Esophagus squamous epithelium (tissue), 5 donors: ENCODE measurements at regions not wholly inside any gene's neighbourhood (a gene's known extent, or its start where the extent isn't known, plus 50 kb on each side); places are given as distances from the start of the nearest gene placed in this dataset.

Source experiments
- DNase-seq: peaks from one replicate; lab custom pipeline; 2025; lab: John Stamatoyannopoulos, UW
- H3K27ac ChIP-seq, 4 donors: fragments of 200-600 bp; sonication (generic); one replicate each; pipeline ENCODE4 v1.5.1; 2016 to 2019; ENCODE audit warnings: mild to moderate bottlenecking in 1 of 4
- H3K27me3 ChIP-seq, 4 donors: fragments of 200-600 bp; sonication (generic); 1 replicate in 3 of 4; 2 replicates in 1 of 4; pipeline versions ENCODE4 v1.5.1 to v1.6.0; 2017 to 2021; ENCODE audit warnings: antibody characterized with exemption in 1 of 4
- H3K36me3 ChIP-seq, 3 donors: fragments of 200-600 bp; sonication (generic); one replicate each; pipeline ENCODE4 v1.5.1; 2016 to 2019
- H3K4me1 ChIP-seq, 3 donors: fragments of 200-600 bp; sonication (generic); one replicate each; pipeline ENCODE4 v1.5.1; 2017 to 2019
- H3K4me3 ChIP-seq, 4 donors: fragments of 200-600 bp; sonication (generic); 1 replicate in 3 of 4; 2 replicates in 1 of 4; pipeline ENCODE4 v1.5.1; 2016 to 2019; ENCODE audit warnings: mild to moderate bottlenecking in 2 of 4, moderate library complexity in 1 of 4
- H3K9me3 ChIP-seq, 3 donors: fragments of 200-600 bp; sonication (generic); one replicate each; pipeline ENCODE4 v1.5.1; 2016 to 2019
- POLR2A ChIP-seq, 4 donors: fragments of 450-650 bp; IDR thresholded peaks; one replicate each; pipeline ENCODE4 v1.6.1; 2017; ENCODE audit warnings: antibody characterized with exemption in 4 of 4, mild to moderate bottlenecking in 4 of 4, moderate library complexity in 3 of 4
- WGBS, 2 donors: methylation state at CpG; one replicate each; pipeline ENCODE4 v1.1.5; 2018; 5-methylcytosine and 5-hydroxymethylcytosine counted together
- intact Hi-C: fragments of 100-400 bp; cut with DNase I; formaldehyde crosslinking; loops from one replicate; pipeline ENCODE4 v1.15.0; 2022
- TF ChIP-seq, protein P1 (sequence below), 6 experiments: fragments of 450-650 bp in 4 of 6; fragments of 200-600 bp in 2 of 6; sonication (generic) in 2 of 6; IDR thresholded peaks; one replicate each; pipeline ENCODE4 v1.5.1; 2016 to 2019; ENCODE audit warnings: antibody characterized with exemption in 6 of 6, mild to moderate bottlenecking in 4 of 6, moderate library complexity in 4 of 6
- donor health status: DM: yes; HTN: yes; CAD: no.

GRCh38 chr14:29092121-29092520 lies 325.5 kb downstream of the FOXG1 start:
- intact Hi-C loops, result no loop called here
- 53 to 58% methylated on average over 4 of the region's 4 CpGs for WGBS, 2 donors
- H3K4me3 ChIP-seq, result no peak overlapping the region

DNA sequence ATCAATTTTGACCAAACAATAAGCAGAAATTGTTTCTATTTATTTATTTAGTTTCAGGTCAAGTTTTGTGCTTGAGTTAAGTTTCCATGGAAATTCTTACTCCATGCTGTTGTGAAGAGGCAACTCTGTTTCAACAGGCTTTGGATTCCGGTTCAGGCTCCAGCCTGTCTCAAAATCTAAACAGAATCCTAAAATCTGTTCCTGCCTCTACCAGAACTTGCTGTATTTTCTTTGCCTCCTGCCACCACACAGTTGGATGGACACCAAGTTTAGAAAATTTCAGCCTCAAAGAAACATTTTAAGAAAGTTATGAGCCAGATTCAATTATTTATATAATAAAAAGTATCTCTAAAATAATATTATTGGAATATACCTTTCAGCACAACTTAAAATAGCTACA lies 330.9 kb downstream of the FOXG1 start:
- Histone ChIP-seq H3K4me3 (no peak overlapping the region), H3K4me1 (no peaks in the 10 kb centered on the region), H3K27ac (no peak overlapping the region), H3K27me3 (no peaks in the 10 kb centered on the region), H3K36me3 (no peaks in the 10 kb centered on the region), H3K9me3 (no peaks in the 10 kb centered on the region)
- WGBS, 2 donors, result 55 to 70% methylated on average over 1 of the region's 1 CpG
- DNase-seq, result no peak
- intact Hi-C loops, result no loop called here
- no peak for TF ChIP-seq POLR2A (IDR thresholded peaks at IDR 0.05)
- TF ChIP-seq, protein P1, sequence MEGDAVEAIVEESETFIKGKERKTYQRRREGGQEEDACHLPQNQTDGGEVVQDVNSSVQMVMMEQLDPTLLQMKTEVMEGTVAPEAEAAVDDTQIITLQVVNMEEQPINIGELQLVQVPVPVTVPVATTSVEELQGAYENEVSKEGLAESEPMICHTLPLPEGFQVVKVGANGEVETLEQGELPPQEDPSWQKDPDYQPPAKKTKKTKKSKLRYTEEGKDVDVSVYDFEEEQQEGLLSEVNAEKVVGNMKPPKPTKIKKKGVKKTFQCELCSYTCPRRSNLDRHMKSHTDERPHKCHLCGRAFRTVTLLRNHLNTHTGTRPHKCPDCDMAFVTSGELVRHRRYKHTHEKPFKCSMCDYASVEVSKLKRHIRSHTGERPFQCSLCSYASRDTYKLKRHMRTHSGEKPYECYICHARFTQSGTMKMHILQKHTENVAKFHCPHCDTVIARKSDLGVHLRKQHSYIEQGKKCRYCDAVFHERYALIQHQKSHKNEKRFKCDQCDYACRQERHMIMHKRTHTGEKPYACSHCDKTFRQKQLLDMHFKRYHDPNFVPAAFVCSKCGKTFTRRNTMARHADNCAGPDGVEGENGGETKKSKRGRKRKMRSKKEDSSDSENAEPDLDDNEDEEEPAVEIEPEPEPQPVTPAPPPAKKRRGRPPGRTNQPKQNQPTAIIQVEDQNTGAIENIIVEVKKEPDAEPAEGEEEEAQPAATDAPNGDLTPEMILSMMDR (IDR thresholded peaks at IDR 0.05), result no peak

More at GRCh38 chr14:29092121-29092520, 325.5 kb downstream of the FOXG1 start:
- H3K9me3 ChIP-seq, result no peaks in the 10 kb centered on the region
- no peak for DNase-seq
- no peak overlapping the region for H3K27ac ChIP-seq
- no peaks in the 10 kb centered on the region for H3K4me1 ChIP-seq
- H3K27me3 ChIP-seq, result no peaks in the 10 kb centered on the region
- no peaks in the 10 kb centered on the region for H3K36me3 ChIP-seq
- no peak for TF ChIP-seq POLR2A (IDR thresholded peaks at IDR 0.05)
- TF ChIP-seq, protein P1 (IDR thresholded peaks at IDR 0.05), result no peak

DNA sequence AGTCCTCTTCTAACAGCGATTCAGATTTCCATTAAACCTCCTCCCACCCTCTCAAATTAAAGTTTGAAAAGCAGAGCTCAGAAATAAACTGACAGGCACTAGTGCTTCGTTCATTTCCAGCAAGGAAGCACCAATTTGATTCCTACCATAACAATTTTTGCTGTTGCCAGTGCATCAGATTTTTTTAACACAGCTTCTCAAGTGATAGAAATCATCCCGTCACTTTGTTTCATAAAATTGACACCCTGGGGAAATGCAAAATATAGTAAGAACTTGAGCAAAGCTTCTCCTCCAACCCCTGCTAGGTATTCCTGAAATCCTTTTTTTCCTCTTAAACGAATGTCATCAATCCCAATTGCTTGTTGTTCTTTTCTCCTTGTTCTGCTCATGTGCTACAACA lies 332.1 kb downstream of the FOXG1 start:
- Histone ChIP-seq H3K9me3 (no peaks in the 10 kb centered on the region), H3K27me3 (no peaks in the 10 kb centered on the region), H3K4me1 (no peaks in the 10 kb centered on the region), H3K27ac (no peak overlapping the region), H3K36me3 (no peaks in the 10 kb centered on the region), H3K4me3 (no peak overlapping the region)
- intact Hi-C loops, result no loop called here
- TF ChIP-seq, protein P1 (IDR thresholded peaks at IDR 0.05), result no peak
- no peak for TF ChIP-seq POLR2A (IDR thresholded peaks at IDR 0.05)
- 42 to 49% methylated on average over 4 of the region's 4 CpGs for WGBS, 2 donors
- no peak for DNase-seq

GRCh38 chr14:29102266-29102665 lies 335.7 kb downstream of the FOXG1 start:
- Histone ChIP-seq H3K4me3 (no peak overlapping the region), H3K36me3 (no peaks in the 10 kb centered on the region), H3K9me3 (no peaks in the 10 kb centered on the region), H3K27ac (no peak overlapping the region), H3K4me1 (no peaks in the 10 kb centered on the region), H3K27me3 (no peaks in the 10 kb centered on the region)
- TF ChIP-seq, protein P1 (IDR thresholded peaks at IDR 0.05), result no peak
- no peak for TF ChIP-seq POLR2A (IDR thresholded peaks at IDR 0.05)
- DNase-seq, result no peak
- WGBS, 2 donors, result 77 to 86% methylated on average over 7 of the region's 7 CpGs
- intact Hi-C loops, result no loop called here

GRCh38 chr14:29102996-29103395 lies 336.4 kb downstream of the FOXG1 start:
- no peak for TF ChIP-seq POLR2A (IDR thresholded peaks at IDR 0.05)
- TF ChIP-seq, protein P1 (IDR thresholded peaks at IDR 0.05), result no peak
- WGBS, 2 donors, result 65 to 66% methylated on average over 2 of the region's 2 CpGs
- H3K27ac ChIP-seq, result no peak overlapping the region
- H3K9me3 ChIP-seq, result no peaks in the 10 kb centered on the region
- no peak overlapping the region for H3K4me3 ChIP-seq
- intact Hi-C loops, result no loop called here
- no peaks in the 10 kb centered on the region for H3K27me3 ChIP-seq
- DNase-seq, result no peak
- H3K4me1 ChIP-seq, result no peaks in the 10 kb centered on the region
- no peaks in the 10 kb centered on the region for H3K36me3 ChIP-seq
